ENCODE measurements at regions not wholly inside any gene's neighbourhood (a gene's known extent, or its start where the extent isn't known, plus 50 kb on each side); places are given as distances from the start of the nearest gene placed in this dataset.

DNA sequence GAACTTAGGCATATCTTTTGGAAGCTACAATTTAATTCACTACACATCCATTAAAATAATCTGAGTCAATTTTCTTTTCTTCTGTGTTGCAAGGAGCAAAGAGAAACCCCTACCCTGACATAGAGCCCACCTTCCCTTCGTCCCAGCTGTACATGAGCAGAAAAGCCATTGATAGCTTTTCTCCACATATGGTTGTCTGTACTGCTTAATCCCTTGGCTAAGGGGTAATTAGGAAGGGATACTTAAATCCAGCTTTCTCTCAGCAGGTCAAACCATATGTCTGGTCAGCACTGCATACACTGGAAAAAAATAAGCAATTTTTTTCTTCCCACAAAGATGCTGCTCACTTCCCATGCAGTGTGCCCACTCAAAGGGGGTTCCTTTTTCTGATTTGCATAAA is 94.7 kb upstream of the RAD23B start:
- DNase-seq: no peak
- Histone ChIP-seq H3K27me3 (ENCODE audit: low read length) (no peaks in the 10 kb centered on the region), H4K20me1 (ENCODE audit: insufficient read depth, low read depth, low read length) (no peaks in the 10 kb centered on the region), H3K4me2 (ENCODE audit: low read depth, low read length, poor library complexity, severe bottlenecking) (no peak overlapping the region), H2AFZ (ENCODE audit: low read length) (no peak overlapping the region), H3K9ac (ENCODE audit: low read length) (no peak overlapping the region), H3K9me2 (replicated peaks; ENCODE audit: insufficient read depth, low read length) (no peaks in the 10 kb centered on the region), H3K79me2 (ENCODE audit: low read length) (no peaks in the 10 kb centered on the region), H3K36me3 (ENCODE audit: insufficient read depth, low read length) (no peaks in the 10 kb centered on the region), H3K4me3 (ENCODE audit: low read length) (no peak overlapping the region), H3K27ac (ENCODE audit: low read length) (no peak overlapping the region), H3K9me3 (ENCODE audit: low read length) (no peaks in the 10 kb centered on the region), H3K4me1 (ENCODE audit: low read length) (no peaks in the 10 kb centered on the region)

DNA sequence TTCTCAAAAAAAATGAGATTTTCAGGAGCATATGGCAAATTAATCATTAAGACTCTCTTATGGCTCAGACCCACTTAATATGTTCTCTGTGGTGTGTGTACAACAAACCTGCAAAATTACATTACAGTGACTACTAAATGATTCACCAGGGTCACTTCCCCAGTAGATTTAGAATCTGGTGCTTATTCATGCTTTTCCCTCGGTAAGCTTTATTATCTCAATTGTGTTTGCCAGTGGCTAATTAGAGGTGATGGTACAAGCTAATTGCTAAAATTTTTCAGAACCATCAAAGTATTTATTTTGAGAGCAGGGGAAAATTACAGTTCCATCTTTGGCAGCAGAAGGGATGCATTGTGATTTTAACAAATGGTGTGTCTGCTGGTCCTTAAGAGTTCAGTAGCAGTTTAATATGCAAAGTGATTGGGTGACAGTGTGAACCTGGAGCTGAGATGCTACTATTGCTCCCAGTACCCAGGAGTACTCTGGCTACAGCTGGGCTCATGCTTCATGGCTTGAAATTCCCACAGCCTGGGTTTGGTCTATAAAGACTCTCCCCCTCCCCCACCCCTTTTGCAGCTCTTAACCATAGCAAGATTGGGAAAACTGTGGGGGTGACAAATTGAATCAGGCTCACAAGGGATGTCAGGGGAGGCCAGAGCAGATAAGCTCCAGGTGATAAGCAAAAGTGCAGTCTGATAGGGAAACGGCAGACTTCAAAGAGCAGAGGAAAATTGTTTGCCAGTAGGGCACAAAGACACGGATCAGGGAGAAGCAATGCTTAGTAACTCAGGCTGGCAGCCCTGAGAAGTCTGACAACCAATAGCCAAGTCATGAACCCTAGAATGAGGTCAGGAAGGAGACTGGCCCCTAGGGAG is 92.8 kb upstream of the RAD23B start:
- no peaks in the 10 kb centered on the region for H4K20me1 ChIP-seq (ENCODE audit: insufficient read depth, low read depth, low read length)
- H3K9ac ChIP-seq (ENCODE audit: low read length): no peak overlapping the region
- no peaks in the 10 kb centered on the region for H3K9me3 ChIP-seq (ENCODE audit: low read length)
- no peak overlapping the region for H3K4me2 ChIP-seq (ENCODE audit: low read depth, low read length, poor library complexity, severe bottlenecking)
- H2AFZ ChIP-seq (ENCODE audit: low read length): no peak overlapping the region
- H3K4me3 ChIP-seq (ENCODE audit: low read length): no peak overlapping the region
- H3K27ac ChIP-seq (ENCODE audit: low read length): no peak overlapping the region
- H3K36me3 ChIP-seq (ENCODE audit: insufficient read depth, low read length): no peaks in the 10 kb centered on the region
- DNase-seq: no peak
- no peaks in the 10 kb centered on the region for H3K27me3 ChIP-seq (ENCODE audit: low read length)
- H3K79me2 ChIP-seq (ENCODE audit: low read length): no peaks in the 10 kb centered on the region
- H3K4me1 ChIP-seq (ENCODE audit: low read length): no peaks in the 10 kb centered on the region
- no peaks in the 10 kb centered on the region for H3K9me2 ChIP-seq (replicated peaks; ENCODE audit: insufficient read depth, low read length)

DNA sequence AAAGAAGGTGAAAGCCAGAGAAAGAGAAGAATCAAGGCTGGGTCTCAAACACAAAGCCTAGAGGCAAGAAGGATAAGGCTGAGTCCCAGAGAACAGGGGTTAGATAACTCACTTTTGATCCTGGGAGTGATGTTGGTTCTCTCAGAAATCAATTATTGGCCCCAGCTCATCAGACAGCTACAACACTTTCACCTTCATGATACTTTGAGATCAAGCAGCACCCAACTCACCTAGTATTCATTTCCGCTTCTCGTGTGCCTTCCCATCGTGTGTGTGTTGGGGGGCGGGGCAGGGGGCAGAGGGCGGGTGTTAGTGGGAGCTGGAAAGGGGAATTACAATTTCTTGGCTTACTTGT is 92.2 kb upstream of the RAD23B start:
- no peak overlapping the region for H3K27ac ChIP-seq (ENCODE audit: low read length)
- no peak overlapping the region for H3K4me3 ChIP-seq (ENCODE audit: low read length)
- H3K79me2 ChIP-seq (ENCODE audit: low read length): no peaks in the 10 kb centered on the region
- no peaks in the 10 kb centered on the region for H4K20me1 ChIP-seq (ENCODE audit: insufficient read depth, low read depth, low read length)
- no peak overlapping the region for H3K9ac ChIP-seq (ENCODE audit: low read length)
- no peak overlapping the region for H2AFZ ChIP-seq (ENCODE audit: low read length)
- no peaks in the 10 kb centered on the region for H3K36me3 ChIP-seq (ENCODE audit: insufficient read depth, low read length)
- H3K4me1 ChIP-seq (ENCODE audit: low read length): no peaks in the 10 kb centered on the region
- H3K9me2 ChIP-seq (replicated peaks; ENCODE audit: insufficient read depth, low read length): no peaks in the 10 kb centered on the region
- no peak for DNase-seq
- H3K4me2 ChIP-seq (ENCODE audit: low read depth, low read length, poor library complexity, severe bottlenecking): no peak overlapping the region
- H3K27me3 ChIP-seq (ENCODE audit: low read length): no peaks in the 10 kb centered on the region
- H3K9me3 ChIP-seq (ENCODE audit: low read length): no peaks in the 10 kb centered on the region

DNA sequence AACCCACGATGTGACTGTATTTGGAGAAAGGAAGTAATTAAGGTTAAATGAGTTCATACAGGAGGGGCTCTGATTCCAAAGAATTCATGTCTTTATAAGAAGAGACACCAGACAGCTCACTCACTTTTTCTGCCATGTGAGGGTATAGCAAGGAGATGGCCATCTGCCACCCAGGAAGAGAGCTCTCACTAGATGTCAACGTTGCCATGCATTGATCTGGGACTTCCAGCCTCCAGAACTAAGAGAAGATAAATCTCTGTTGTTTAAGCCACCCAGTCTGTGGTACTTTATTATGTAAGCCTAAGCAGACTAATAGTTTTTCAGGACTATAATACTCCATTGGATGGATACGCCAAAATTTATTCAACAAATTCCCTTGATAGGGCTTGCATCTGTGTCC is 89.8 kb upstream of the RAD23B start:
- H4K20me1 ChIP-seq (ENCODE audit: insufficient read depth, low read depth, low read length): no peaks in the 10 kb centered on the region
- H3K79me2 ChIP-seq (ENCODE audit: low read length): no peaks in the 10 kb centered on the region
- no peak for DNase-seq
- H3K27ac ChIP-seq (ENCODE audit: low read length): no peak overlapping the region
- H2AFZ ChIP-seq (ENCODE audit: low read length): no peak overlapping the region
- H3K4me3 ChIP-seq (ENCODE audit: low read length): no peak overlapping the region
- no peak overlapping the region for H3K4me2 ChIP-seq (ENCODE audit: low read depth, low read length, poor library complexity, severe bottlenecking)
- H3K9me3 ChIP-seq (ENCODE audit: low read length): no peaks in the 10 kb centered on the region
- no peaks in the 10 kb centered on the region for H3K4me1 ChIP-seq (ENCODE audit: low read length)
- no peak overlapping the region for H3K9ac ChIP-seq (ENCODE audit: low read length)
- H3K9me2 ChIP-seq (replicated peaks; ENCODE audit: insufficient read depth, low read length): no peaks in the 10 kb centered on the region
- no peaks in the 10 kb centered on the region for H3K36me3 ChIP-seq (ENCODE audit: insufficient read depth, low read length)
- H3K27me3 ChIP-seq (ENCODE audit: low read length): no peaks in the 10 kb centered on the region

DNA sequence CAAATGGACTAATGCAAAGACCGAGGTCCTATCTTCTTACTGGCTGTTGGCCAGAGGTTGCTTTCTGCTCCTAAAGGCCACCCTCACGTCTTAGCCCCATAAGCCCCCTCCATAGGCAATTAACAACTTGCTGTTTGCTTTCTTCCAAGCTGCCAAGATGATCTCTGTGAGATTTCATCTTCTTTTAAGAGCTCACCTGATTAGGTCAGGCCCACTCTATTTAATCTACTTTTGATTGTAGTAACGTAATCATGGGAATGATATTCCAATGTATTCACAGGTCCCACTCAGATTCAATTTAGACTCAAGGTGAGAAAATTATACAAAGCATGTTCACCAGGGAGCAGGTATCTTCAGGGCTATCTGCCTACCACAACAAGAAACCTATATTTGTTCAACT is 84.4 kb upstream of the RAD23B start:
- no peaks in the 10 kb centered on the region for H3K79me2 ChIP-seq (ENCODE audit: low read length)
- H4K20me1 ChIP-seq (ENCODE audit: insufficient read depth, low read depth, low read length): no peaks in the 10 kb centered on the region
- H3K9me2 ChIP-seq (replicated peaks; ENCODE audit: insufficient read depth, low read length): no peaks in the 10 kb centered on the region
- H3K27me3 ChIP-seq (ENCODE audit: low read length): no peaks in the 10 kb centered on the region
- no peaks in the 10 kb centered on the region for H3K4me1 ChIP-seq (ENCODE audit: low read length)
- H2AFZ ChIP-seq (ENCODE audit: low read length): no peak overlapping the region
- DNase-seq: no peak
- H3K9ac ChIP-seq (ENCODE audit: low read length): no peak overlapping the region
- H3K4me2 ChIP-seq (ENCODE audit: low read depth, low read length, poor library complexity, severe bottlenecking): no peak overlapping the region
- no peak overlapping the region for H3K4me3 ChIP-seq (ENCODE audit: low read length)
- no peak overlapping the region for H3K27ac ChIP-seq (ENCODE audit: low read length)
- H3K9me3 ChIP-seq (ENCODE audit: low read length): no peaks in the 10 kb centered on the region
- no peaks in the 10 kb centered on the region for H3K36me3 ChIP-seq (ENCODE audit: insufficient read depth, low read length)

DNA sequence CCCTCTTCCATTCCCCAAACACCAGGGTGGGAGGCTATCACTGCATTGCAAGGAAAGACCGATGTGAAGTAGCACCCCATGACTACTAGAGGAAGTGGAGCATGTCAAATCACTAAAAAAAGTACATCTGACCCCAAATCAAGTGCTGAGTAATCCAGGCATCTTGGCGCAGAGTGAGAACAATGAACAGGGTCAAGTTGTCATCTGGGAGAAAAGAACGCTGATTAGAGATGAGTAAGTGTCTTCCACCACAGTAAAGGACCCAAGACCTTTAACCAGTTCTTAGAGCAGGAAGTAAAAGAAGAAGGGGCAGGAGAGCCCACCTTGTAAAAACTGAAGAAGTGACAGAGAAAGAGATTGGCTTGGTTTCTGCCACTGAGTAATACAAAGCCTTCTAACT is 75.0 kb upstream of the RAD23B start:
- Histone ChIP-seq H3K9ac (ENCODE audit: low read length) (no peak overlapping the region), H3K9me2 (replicated peaks; ENCODE audit: insufficient read depth, low read length) (no peaks in the 10 kb centered on the region), H3K79me2 (ENCODE audit: low read length) (no peaks in the 10 kb centered on the region), H3K4me3 (ENCODE audit: low read length) (no peak overlapping the region), H3K9me3 (ENCODE audit: low read length) (no peaks in the 10 kb centered on the region), H3K27ac (ENCODE audit: low read length) (no peak overlapping the region), H3K4me2 (ENCODE audit: low read depth, low read length, poor library complexity, severe bottlenecking) (no peak overlapping the region), H2AFZ (ENCODE audit: low read length) (no peak overlapping the region), H3K27me3 (ENCODE audit: low read length) (no peaks in the 10 kb centered on the region), H3K36me3 (ENCODE audit: insufficient read depth, low read length) (no peaks in the 10 kb centered on the region), H4K20me1 (ENCODE audit: insufficient read depth, low read depth, low read length) (no peaks in the 10 kb centered on the region), H3K4me1 (ENCODE audit: low read length) (no peaks in the 10 kb centered on the region)
- no peak for DNase-seq

DNA sequence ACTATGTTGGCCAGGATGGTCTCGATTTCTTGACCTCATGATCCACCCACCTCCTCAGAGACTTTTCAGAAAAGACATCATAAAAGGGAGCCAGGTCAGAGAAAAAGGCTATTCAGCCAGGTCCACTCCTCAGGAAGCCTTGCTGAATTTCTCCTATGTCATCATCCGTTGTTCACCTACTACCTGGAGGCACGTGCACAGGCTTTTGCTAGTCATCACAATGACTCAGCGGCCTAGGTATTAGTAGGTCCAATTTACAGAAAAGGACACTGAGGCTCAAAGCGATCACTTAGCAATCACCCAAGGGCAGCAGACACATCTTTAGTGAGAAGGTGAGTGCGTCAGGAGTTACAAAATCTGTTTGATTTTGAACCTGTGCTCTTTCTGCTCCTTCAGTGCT is 72.3 kb upstream of the RAD23B start:
- no peak overlapping the region for H3K9ac ChIP-seq (ENCODE audit: low read length)
- no peaks in the 10 kb centered on the region for H4K20me1 ChIP-seq (ENCODE audit: insufficient read depth, low read depth, low read length)
- no peak overlapping the region for H3K4me3 ChIP-seq (ENCODE audit: low read length)
- H3K27me3 ChIP-seq (ENCODE audit: low read length): no peaks in the 10 kb centered on the region
- H3K4me2 ChIP-seq (ENCODE audit: low read depth, low read length, poor library complexity, severe bottlenecking): no peak overlapping the region
- H3K36me3 ChIP-seq (ENCODE audit: insufficient read depth, low read length): no peaks in the 10 kb centered on the region
- no peaks in the 10 kb centered on the region for H3K79me2 ChIP-seq (ENCODE audit: low read length)
- H3K27ac ChIP-seq (ENCODE audit: low read length): no peak overlapping the region
- H3K9me3 ChIP-seq (ENCODE audit: low read length): no peaks in the 10 kb centered on the region
- no peak overlapping the region for H2AFZ ChIP-seq (ENCODE audit: low read length)
- 0 out of 2 replicates have a peak, but pooled peaks cover 3% of the 10 kb centered on the region for H3K4me1 ChIP-seq (ENCODE audit: low read length)
- H3K9me2 ChIP-seq (replicated peaks; ENCODE audit: insufficient read depth, low read length): no peaks in the 10 kb centered on the region
- no peak for DNase-seq

DNA sequence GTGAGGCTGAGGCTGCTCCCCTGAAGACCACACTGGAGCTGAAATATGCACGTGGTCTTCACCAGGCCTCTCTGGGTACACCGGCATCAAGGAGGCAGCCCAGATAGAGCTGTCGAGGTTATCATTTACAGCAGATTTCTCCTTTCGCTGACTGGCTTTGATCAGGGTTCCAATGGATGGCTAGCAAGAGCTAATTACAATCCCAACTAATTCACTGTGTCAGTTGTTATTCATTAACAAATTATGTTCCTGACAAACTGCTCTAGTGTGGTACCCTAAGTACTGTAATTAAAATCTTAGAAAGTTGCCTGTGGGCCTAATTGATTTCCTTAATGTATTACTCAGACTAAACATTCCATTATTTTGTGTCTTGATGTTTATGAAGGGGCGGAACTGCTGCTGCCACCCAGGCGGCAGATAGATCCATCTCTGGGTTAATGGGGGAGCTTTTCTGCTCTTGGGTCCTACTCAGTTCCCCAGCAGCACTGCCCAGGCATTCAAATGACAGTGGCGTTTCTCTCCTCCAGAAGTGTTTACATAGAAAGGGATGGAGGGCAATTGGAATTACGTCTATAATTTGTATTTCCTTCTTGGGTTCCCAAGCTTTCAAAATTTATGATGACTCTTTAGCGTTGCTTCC is 71.7 kb upstream of the RAD23B start:
- no peak overlapping the region for H3K4me2 ChIP-seq (ENCODE audit: low read depth, low read length, poor library complexity, severe bottlenecking)
- no peaks in the 10 kb centered on the region for H3K9me2 ChIP-seq (replicated peaks; ENCODE audit: insufficient read depth, low read length)
- no peak overlapping the region for H3K4me3 ChIP-seq (ENCODE audit: low read length)
- no peak overlapping the region for H3K27ac ChIP-seq (ENCODE audit: low read length)
- H3K27me3 ChIP-seq (ENCODE audit: low read length): no peaks in the 10 kb centered on the region
- no peaks in the 10 kb centered on the region for H3K79me2 ChIP-seq (ENCODE audit: low read length)
- H4K20me1 ChIP-seq (ENCODE audit: insufficient read depth, low read depth, low read length): no peaks in the 10 kb centered on the region
- no peak for DNase-seq
- no peak overlapping the region for H3K9ac ChIP-seq (ENCODE audit: low read length)
- H2AFZ ChIP-seq (ENCODE audit: low read length): no peak overlapping the region
- 0 out of 2 replicates have a peak, but pooled peaks cover 3% of the 10 kb centered on the region for H3K4me1 ChIP-seq (ENCODE audit: low read length)
- H3K9me3 ChIP-seq (ENCODE audit: low read length): no peaks in the 10 kb centered on the region
- no peaks in the 10 kb centered on the region for H3K36me3 ChIP-seq (ENCODE audit: insufficient read depth, low read length)
